A549 (cell line): ENCODE measurements at regions not wholly inside any gene's neighbourhood (a gene's known extent, or its start where the extent isn't known, plus 50 kb on each side); places are given as distances from the start of the nearest gene placed in this dataset.

ENCODE experiments used
- CEBPB ChIP-seq, 2 experiments: fragments of >200 bp in 1 of 2; sonication (Bioruptor Twin) in 1 of 2; formaldehyde crosslinking in 1 of 2; IDR thresholded peaks; 2 replicates each; pipeline ENCODE4 v1.6.1; 2012 to 2016
- CTCF ChIP-seq: fragments of >200 bp; sonication (Bioruptor Twin); formaldehyde crosslinking; IDR thresholded peaks from 3 replicates; pipeline ENCODE4 v1.5.1; 2016
- FOXS1 ChIP-seq: fragments of 250-450 bp; sonication (Bioruptor Pico); IDR thresholded peaks from 2 replicates; pipeline ENCODE4 v1.5.0; 2020; ENCODE audit warnings: mild to moderate bottlenecking, moderate library complexity
- MAFK ChIP-seq: fragments of 450-650 bp; IDR thresholded peaks from 2 replicates; pipeline ENCODE4 v1.6.1; 2014; ENCODE audit not compliant: partially characterized antibody
- MAX ChIP-seq: IDR thresholded peaks from 2 replicates; pipeline ENCODE4 v1.6.1; 2012
- NFE2L2 ChIP-seq: fragments of 150-350 bp; conservative IDR thresholded peaks from 2 replicates; pipeline ENCODE4 v1.6.1; 2014; ENCODE audit warnings: low read length
- POLR2A ChIP-seq: IDR thresholded peaks from 2 replicates; pipeline ENCODE4 v1.6.1; 2012; ENCODE audit warnings: mild to moderate bottlenecking, low read length
- RAD21 ChIP-seq, 2 experiments: fragments of >200 bp in 1 of 2; sonication (Bioruptor Twin) in 1 of 2; formaldehyde crosslinking in 1 of 2; IDR thresholded peaks in 1 of 2; conservative IDR thresholded peaks in 1 of 2; 2 replicates in 1 of 2; 3 replicates in 1 of 2; pipeline ENCODE4 v1.6.1; 2012 to 2018; ENCODE audit warnings: inconsistent platforms in 1 of 2
- REST ChIP-seq: fragments of 200-600 bp; sonication (generic); IDR thresholded peaks from 2 replicates; pipeline ENCODE4 v1.6.1; 2016; ENCODE audit warnings: antibody characterized with exemption, mild to moderate bottlenecking, moderate library complexity
- RFX5 ChIP-seq: fragments of 450-650 bp; IDR thresholded peaks from 2 replicates; pipeline ENCODE4 v1.7.1; 2014; ENCODE audit warnings: antibody characterized with exemption, mild to moderate bottlenecking, moderate library complexity

- no peak for TF ChIP-seq RAD21 (conservative IDR thresholded peaks at IDR 0.05 in 1 of 2, IDR thresholded peaks at IDR 0.05 in 1 of 2)
- TF ChIP-seq MAX = no peak
- TF ChIP-seq REST = no peak
- TF ChIP-seq CTCF = no peak
- TF ChIP-seq CEBPB (IDR thresholded peaks at IDR 0.05) = no peak
- no peak for TF ChIP-seq FOXS1
- TF ChIP-seq RFX5 = no peak
- TF ChIP-seq POLR2A = no peak
- no peak for TF ChIP-seq NFE2L2
- TF ChIP-seq MAFK = no peak
Observed at GRCh38 chr6:9878535-9878934, 536.3 kb downstream of the TFAP2A start.
